HL-60 (cell line): ENCODE measurements at regions not wholly inside any gene's neighbourhood (a gene's known extent, or its start where the extent isn't known, plus 50 kb on each side); places are given as distances from the start of the nearest gene placed in this dataset.

Experiments
- DNase-seq, 2 experiments: peaks; one replicate each; pipeline ENCODE4 v3.0.0-alpha.2; 2010 to 2020; ENCODE audit warnings: low read depth in 1 of 2, low spot score in 1 of 2
- H3K27ac ChIP-seq: fragments of 250-450 bp; sonication (Bioruptor Pico); replicated peaks from 2 replicates; pipeline ENCODE4 v1.5.1; 2020; ENCODE audit warnings: mild to moderate bottlenecking, moderate library complexity
- H3K27me3 ChIP-seq: fragments of 250-450 bp; sonication (Bioruptor Pico); 2 replicates; pipeline ENCODE4 v1.5.1; 2021; ENCODE audit warnings: mild to moderate bottlenecking, moderate library complexity; ENCODE audit not compliant: insufficient read depth, poor library complexity, severe bottlenecking
- H3K4me3 ChIP-seq: replicated peaks from 2 replicates; pipeline ENCODE4 v1.5.1; 2011; ENCODE audit warnings: mild to moderate bottlenecking, control low read depth, low read length; ENCODE audit not compliant: insufficient read depth
- GABPA ChIP-seq: IDR thresholded peaks from 2 replicates; pipeline ENCODE4 v1.6.1; 2012; ENCODE audit warnings: low read depth
- POLR2AphosphoS5 ChIP-seq: IDR thresholded peaks from 2 replicates; pipeline ENCODE4 v1.6.1; 2012; ENCODE audit warnings: low read depth
- SPI1 ChIP-seq: IDR thresholded peaks from 2 replicates; pipeline ENCODE4 v1.6.1; 2012; ENCODE audit warnings: low read depth, mild to moderate bottlenecking, borderline replicate concordance
- TF ChIP-seq, protein P1 (sequence below): IDR thresholded peaks from 2 replicates; pipeline ENCODE4 v1.6.1; 2012; ENCODE audit warnings: low read depth; ENCODE audit not compliant: insufficient replicate concordance
- TF ChIP-seq, protein P2 (sequence below): IDR thresholded peaks from one replicate; pipeline ENCODE4 v1.5.1; 2011; ENCODE audit warnings: low read length, control low read depth, inconsistent platforms; ENCODE audit not compliant: insufficient read depth

- DNase-seq, result peak in 1 of 2 experiments; percentile 76
Measured at GRCh38 chr9:94164806-94165549, 80.7 kb downstream of the PTPDC1 start.

GRCh38 chr9:94165592-94166235 is 81.5 kb downstream of the PTPDC1 start:
- no peak; the same call in 1 of the 2 replicates for TF ChIP-seq POLR2AphosphoS5
- TF ChIP-seq, protein P1, sequence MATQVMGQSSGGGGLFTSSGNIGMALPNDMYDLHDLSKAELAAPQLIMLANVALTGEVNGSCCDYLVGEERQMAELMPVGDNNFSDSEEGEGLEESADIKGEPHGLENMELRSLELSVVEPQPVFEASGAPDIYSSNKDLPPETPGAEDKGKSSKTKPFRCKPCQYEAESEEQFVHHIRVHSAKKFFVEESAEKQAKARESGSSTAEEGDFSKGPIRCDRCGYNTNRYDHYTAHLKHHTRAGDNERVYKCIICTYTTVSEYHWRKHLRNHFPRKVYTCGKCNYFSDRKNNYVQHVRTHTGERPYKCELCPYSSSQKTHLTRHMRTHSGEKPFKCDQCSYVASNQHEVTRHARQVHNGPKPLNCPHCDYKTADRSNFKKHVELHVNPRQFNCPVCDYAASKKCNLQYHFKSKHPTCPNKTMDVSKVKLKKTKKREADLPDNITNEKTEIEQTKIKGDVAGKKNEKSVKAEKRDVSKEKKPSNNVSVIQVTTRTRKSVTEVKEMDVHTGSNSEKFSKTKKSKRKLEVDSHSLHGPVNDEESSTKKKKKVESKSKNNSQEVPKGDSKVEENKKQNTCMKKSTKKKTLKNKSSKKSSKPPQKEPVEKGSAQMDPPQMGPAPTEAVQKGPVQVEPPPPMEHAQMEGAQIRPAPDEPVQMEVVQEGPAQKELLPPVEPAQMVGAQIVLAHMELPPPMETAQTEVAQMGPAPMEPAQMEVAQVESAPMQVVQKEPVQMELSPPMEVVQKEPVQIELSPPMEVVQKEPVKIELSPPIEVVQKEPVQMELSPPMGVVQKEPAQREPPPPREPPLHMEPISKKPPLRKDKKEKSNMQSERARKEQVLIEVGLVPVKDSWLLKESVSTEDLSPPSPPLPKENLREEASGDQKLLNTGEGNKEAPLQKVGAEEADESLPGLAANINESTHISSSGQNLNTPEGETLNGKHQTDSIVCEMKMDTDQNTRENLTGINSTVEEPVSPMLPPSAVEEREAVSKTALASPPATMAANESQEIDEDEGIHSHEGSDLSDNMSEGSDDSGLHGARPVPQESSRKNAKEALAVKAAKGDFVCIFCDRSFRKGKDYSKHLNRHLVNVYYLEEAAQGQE, result peak; percentile 69
- H3K27ac ChIP-seq, result peak overlapping the region; percentile 84
- DNase-seq, result peak; percentile 96 to 99
- H3K4me3 ChIP-seq, result peak overlapping the region; percentile 38
- H3K27me3 ChIP-seq, result no peaks in the 10 kb centered on the region

More at GRCh38 chr9:94164806-94165549, 80.7 kb downstream of the PTPDC1 start:
- no peak for TF ChIP-seq POLR2AphosphoS5
- TF ChIP-seq SPI1, result no peak
- TF ChIP-seq, protein P1, result no peak
- TF ChIP-seq, protein P2, sequence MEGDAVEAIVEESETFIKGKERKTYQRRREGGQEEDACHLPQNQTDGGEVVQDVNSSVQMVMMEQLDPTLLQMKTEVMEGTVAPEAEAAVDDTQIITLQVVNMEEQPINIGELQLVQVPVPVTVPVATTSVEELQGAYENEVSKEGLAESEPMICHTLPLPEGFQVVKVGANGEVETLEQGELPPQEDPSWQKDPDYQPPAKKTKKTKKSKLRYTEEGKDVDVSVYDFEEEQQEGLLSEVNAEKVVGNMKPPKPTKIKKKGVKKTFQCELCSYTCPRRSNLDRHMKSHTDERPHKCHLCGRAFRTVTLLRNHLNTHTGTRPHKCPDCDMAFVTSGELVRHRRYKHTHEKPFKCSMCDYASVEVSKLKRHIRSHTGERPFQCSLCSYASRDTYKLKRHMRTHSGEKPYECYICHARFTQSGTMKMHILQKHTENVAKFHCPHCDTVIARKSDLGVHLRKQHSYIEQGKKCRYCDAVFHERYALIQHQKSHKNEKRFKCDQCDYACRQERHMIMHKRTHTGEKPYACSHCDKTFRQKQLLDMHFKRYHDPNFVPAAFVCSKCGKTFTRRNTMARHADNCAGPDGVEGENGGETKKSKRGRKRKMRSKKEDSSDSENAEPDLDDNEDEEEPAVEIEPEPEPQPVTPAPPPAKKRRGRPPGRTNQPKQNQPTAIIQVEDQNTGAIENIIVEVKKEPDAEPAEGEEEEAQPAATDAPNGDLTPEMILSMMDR, result no peak
- TF ChIP-seq GABPA, result no peak
- Histone ChIP-seq H3K27ac (peak overlapping the region; percentile 84), H3K4me3 (peak overlapping the region; percentile 38; the same call in 1 of the 2 replicates), H3K27me3 (no peaks in the 10 kb centered on the region)

GRCh38 chr9:94166236-94166975 is 82.1 kb downstream of the PTPDC1 start:
- peak overlapping the region; percentile 90 for H3K27ac ChIP-seq
- H3K27me3 ChIP-seq, result no peaks in the 10 kb centered on the region
- H3K4me3 ChIP-seq, result peak overlapping the region; percentile 59
- DNase-seq, result peak; percentile 97 to 99
- peak; percentile 91 for TF ChIP-seq GABPA
- TF ChIP-seq SPI1, result peak; percentile 53; the same call in 1 of the 2 replicates
- TF ChIP-seq, protein P1, result peak; percentile 34
- TF ChIP-seq POLR2AphosphoS5, result no peak; the same call in 1 of the 2 replicates
- TF ChIP-seq, protein P2, result no peak
